EL (cell line): ENCODE measurements at regions not wholly inside any gene's neighbourhood (a gene's known extent, or its start where the extent isn't known, plus 50 kb on each side); places are given as distances from the start of the nearest gene placed in this dataset.
A peak's percentile ranks its signal among the peaks of the same experiment; 100 is the strongest.

Experiments used
- DNase-seq: peaks from one replicate; pipeline ENCODE4 v3.0.0-alpha.2; 2016

- DNase-seq: no peak
Observed at GRCh38 chr9:3161912-3162311, 318.0 kb upstream of the PUM3 start.

GRCh38 chr9:3157011-3157410, 313.1 kb upstream of the PUM3 start:
- DNase-seq: no peak

DNA sequence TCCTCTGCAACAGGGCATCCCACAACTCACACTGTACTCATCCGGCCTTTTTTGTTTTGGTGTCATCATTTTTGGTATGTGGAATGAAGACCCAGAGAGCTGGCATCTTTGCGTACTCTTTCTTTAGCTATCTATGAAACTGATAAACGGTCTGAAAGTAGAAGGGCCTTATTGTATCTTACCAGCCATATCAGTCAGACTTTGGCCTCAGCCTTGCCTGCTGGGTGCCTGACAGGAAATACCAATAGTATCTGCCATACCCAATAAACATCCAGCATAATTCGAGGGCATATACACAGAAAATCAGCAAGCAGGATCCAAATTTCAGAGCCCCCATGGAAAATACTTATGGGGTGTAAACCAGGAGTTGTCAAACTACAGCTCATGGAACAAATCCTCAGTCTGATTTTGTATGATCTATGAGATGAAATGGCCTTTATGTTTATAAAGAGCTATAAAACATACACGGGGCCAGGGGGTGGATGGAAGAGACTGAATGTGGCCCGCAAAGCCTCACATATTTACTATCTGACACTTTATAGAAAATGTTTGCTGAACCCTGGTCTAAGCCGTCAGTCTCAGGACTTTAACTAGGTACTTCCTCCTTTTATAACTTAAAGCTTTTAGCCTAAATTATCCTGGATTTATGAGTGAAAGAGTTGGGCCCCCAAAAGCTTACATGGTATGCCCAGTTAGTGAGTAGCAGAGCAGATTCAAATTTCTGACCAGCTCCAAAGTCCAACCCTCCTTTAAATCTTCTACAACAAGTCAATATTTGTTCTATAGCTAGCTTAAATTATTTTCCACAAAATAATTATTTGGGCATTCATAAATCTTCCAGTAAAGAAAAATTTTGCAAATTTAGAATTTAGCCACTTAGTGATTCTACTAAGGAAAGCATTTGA, 308.0 kb upstream of the PUM3 start:
- peak; percentile 8 for DNase-seq

DNA sequence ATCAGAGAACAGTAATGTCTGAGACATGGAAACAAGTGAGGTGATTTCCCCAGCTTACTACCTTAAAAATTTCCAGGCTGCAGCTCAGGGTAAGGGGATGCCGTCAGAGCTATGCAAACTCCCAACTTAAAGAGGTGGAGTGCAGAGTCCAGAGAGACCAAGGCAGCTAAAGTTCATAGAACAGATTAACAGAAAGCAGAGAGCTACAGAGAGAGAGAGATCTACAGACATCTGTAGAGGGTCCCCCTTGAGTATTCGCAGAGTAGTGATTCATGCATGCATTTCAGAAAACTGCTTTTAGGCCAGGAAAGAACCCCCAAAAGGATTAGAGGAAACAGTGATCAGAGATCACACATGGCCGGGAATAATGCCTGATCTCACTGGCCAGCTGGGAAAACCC, 306.2 kb upstream of the PUM3 start:
- no peak for DNase-seq

DNA sequence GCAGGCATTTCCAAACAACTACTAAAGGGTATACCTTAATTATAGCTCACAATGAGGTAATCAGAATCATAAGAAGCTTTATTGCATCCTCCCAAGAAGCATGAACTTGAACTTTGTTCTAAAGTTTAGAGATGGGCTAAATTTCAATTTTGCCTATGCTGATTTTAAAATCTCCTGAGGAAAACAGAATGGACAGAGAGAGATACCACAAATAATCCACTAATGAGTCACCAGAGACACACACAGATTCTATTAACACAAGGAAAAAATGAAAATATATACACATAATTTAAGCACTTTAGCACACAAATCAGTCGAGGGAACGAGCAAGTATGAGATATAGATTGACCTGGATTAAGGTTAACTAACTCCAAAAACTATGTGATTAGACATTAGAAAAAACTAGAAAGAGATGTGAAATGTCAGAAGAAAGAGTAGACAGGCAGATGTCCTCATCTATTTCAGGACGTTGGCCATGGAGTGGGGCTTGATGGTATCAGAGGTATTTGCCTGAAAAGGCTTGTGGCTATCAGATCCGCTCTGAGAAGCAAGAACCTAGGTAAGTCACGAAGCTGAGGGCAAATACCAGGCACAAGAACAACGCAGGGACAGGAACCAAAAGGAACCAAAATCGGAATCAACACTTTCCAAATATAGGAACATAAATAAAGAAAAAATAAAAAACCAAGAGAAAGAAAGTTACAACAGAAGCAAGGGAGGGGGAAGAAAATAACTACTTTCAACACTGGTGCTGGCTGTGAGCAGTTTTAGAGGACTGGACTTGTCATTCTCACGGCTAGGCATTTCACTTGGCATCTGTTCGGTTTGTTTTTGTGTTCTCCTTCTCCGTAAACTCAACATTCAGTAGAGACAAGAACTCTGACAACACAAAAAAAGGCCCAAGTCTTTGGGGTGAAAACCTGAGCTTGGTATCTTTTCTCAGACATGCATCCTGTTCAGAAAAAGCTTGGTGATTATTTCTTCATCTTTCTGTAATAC, 294.6 kb upstream of the PUM3 start:
- DNase-seq: peak; percentile 51

DNA sequence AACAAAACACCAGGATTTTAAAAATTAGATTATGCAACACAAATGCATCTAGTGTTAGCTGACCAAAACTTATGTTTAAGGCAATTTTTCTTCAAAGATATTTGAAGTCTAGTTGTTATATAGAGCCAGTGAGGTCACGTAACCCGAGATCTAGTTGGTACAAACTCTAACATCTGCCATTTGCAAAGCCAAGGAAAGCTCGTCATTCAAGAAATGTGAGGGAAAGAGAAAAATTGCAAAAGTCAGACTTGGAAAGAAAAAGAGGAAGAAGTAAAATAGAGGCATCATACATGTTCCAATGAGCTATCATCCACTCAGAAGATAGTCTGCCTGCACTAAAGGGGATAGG, 293.4 kb upstream of the PUM3 start:
- DNase-seq: no peak

DNA sequence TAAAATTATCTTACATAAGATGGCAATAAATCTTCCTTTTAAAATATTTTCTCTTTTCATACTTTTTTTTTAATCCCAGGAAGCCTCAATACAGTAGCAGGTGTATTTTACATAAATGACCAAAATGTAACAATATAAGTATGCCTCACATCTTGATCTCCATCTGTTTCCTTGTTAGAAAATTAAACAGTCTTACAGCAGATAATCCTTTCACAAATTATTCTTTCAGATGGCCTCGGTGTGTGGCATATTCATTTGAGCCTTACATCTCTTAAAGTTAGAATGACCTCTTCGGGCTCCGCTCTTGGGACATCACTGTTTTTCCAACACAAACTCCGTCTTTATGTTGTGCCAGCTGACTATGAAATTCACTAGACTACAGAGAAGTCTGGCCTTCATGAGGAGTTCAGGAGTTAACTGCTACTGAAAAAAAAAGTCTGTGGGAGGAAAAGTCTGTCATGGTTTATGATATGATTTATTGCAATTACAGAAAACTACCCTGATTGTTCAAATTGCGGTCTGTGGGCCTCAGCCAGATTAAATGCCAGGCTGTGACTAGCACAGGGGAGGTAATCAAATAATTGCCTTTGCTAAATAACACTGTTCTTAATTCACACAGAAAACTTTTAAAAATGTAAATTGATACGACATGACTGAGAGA, 292.9 kb upstream of the PUM3 start:
- DNase-seq: peak; percentile 29

DNA sequence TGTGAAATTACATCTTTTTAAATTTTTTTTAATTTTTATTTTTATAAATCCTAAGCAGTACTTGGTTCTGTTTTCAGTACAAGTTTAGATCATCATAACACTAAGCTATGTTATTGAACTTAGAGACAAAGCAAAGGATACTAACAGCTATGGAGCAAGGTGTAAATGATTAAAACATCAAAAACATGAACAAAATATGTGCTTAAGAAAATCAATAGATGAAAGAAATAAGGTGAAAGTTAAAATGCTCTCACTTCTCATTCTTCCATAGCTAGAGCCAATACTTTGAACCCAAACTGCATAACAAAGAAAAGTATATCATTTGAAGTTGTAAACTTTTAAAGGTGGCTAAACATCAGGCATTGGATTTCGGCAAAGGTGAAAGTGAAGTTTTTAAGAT, 292.3 kb upstream of the PUM3 start:
- no peak for DNase-seq

DNA sequence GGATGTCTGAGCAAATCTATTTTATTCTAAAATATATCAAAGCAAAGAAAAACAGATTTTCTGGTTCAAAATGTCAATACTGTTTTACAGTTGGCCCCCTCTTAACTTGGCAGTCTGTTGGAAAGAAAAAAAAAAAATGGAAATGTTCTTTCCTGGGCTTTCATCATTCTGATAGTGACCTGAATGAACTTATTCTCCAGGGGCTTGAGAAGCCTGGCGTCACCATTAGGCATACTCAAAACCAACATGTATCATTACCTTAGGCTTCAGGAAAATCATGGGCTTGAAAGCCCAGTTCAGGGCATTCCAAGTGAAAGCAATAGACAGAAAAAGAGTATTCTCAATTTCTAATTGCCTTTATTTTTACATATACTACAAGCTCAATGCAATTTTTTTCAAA, 283.7 kb upstream of the PUM3 start:
- no peak for DNase-seq

DNA sequence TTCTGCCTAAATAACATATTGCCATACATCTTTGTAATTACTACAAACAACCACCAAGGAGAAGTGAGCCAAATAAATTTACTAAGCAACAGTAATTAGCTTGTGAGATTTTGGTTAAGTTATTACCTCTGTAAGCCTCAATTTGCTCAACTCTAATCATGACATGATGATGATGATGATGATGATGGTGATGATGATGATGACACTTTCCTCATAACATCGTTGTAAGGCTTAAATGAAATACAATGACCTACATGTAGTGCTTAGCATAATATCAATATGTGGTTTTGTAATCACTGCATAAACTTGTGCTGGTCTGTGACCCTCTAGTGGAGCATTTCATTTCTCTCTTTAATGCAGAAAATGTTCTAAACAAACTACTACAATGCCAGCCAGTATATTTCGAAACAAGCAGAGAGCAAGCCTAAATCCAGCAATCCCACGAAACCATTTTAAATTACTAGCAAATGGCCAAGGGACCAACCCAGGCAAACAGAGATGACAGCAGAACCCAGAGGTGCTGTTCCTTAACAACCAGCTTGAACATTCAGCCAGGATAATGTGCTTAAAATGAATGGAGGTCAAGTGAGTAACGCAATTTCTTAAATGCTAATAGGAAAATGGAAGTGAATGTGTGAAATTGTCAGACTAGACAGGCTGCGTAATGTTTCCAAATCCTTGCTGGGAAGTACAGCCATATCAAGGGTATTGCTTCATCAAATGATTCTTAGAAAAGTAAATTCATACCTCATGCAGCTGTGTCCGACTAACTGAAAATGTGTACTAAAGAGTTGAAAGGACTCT, 281.9 kb upstream of the PUM3 start:
- DNase-seq: no peak

DNA sequence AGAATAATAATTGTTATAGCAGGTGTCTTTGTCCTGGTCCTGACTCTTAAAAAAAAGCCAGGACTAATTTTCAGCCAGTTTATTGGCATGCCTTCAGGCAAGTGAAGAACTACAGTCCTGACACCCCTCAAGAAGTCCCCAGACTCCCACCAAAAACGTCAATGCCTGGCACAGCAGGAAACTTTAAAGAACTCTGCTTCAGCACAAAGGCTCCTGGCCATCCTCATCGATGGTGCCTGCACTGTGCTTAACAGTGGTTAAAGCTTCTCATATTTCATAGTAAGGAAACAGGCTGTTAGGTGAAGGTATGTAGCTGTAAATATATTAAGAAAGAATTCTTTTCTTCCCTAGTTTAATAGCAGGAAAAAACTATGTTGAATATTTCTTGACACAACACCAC, 280.1 kb upstream of the PUM3 start:
- no peak for DNase-seq

DNA sequence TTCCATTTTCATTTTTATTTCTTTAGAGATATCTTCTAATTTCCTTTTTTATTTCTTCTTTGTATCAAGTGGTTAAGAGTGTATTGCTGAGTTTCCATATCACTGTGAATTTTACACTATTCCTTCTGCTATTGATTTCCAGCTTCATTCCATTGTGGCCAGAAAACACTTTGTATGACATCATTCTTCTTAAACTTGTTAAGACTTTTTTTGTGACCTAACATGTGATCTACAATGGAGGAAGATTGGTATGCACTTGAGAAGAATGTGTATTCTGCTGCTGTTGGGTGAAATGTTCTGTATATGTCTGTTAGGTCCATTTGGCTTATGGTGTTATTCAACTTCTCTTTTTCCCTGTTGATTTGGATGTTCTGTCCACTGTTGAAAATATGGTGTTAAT, 274.2 kb upstream of the PUM3 start:
- no peak for DNase-seq

- no peak for DNase-seq
Observed at GRCh38 chr9:3099646-3100045, 255.8 kb upstream of the PUM3 start.

DNA sequence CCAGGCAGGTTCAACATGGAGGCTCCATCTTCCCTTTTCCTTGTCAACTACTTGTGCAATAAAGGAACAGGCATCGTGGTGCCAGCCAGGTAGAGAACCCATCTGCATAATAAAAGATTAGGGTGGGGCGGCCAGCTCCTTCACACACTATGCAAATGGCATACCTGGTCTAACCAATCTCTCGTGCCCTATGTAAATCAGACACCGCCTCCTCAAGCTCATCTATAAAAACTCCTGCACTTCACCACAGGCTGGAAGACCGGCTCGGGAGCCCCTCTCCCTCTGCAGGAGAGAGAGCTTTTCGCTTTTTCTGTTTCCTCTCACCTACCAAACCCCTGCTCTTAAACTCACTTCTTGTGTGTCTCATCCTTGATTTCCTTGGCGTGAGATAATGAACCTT, 244.3 kb upstream of the PUM3 start:
- DNase-seq: no peak

DNA sequence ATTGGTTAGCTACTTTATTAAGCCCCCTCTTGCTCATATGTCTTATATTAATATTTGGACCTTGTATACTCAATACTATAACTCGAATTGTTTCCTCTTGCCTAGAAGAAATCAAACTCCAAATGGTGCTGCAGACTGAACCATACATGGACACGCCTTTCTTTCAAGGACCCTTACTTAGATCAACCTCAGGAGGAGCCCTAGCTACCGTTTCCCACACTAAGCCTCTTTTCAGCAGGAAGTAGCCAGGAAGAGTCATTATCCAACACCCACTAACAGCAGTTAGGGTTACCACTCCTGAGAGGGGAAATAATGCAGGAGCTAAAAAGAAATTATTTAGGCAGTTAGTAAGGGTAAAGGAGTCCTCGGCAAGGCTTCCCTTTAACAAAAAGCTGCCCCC, 243.8 kb upstream of the PUM3 start:
- DNase-seq: no peak

DNA sequence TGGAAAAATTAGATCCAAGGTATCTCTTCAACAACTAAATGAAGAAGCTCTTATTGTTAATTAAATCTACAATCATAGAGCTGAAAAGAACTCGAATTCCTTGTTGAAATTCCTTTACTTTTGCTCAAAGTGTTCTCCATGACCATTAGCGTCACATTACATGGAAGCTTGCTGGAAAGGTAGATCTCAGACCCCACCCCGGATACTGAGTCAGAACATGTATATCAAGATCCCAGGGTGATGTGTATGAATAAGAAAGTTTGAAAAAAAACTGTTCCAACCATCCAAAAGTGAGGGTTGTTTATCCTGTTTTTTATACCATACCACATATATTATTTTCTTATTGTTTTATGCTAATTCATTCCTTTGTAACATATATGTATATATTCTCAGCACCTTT, 237.1 kb upstream of the PUM3 start:
- DNase-seq: peak; percentile 40

- peak; percentile 15 for DNase-seq
Observed at GRCh38 chr9:3074247-3074646, 230.4 kb upstream of the PUM3 start.

GRCh38 chr9:3066591-3066990, 222.7 kb upstream of the PUM3 start:
- DNase-seq: no peak

GRCh38 chr9:3059781-3060468, 216.0 kb upstream of the PUM3 start:
- peak; percentile 49 for DNase-seq

GRCh38 chr9:3058409-3058808, 214.5 kb upstream of the PUM3 start:
- DNase-seq: no peak

DNA sequence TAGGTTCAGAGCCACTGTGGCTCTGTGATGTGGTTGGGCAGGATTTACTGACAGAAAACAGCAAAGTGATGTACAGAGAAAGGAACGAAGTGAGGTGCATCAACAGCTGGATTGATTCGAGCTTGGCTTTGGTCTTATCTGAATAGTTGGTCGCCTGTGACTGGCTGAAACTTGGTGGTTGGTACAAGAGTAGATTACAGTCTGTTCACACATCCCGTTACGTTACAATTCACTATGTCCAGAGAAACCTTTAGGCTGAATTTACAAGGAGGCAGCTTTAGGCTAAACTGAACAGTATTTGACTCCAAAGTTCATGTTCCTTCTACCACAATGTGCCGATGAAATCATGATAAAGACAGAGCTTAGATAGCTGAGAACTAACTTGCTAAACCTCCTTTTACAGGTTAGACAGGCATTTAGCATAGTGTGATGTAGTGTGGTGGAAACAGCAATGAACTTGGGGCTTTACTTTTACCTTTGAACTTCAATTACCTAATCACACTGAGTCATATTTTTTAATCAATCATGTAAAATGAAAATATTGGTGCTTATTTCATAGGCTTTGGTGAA, 210.2 kb upstream of the PUM3 start:
- DNase-seq: no peak

GRCh38 chr9:3049636-3050035, 205.7 kb upstream of the PUM3 start:
- peak; percentile 47 for DNase-seq
